Suprapubic skin (tissue), 4 donors: ENCODE measurements at regions not wholly inside any gene's neighbourhood (a gene's known extent, or its start where the extent isn't known, plus 50 kb on each side); places are given as distances from the start of the nearest gene placed in this dataset.

ENCODE experiments used
- DNase-seq, 2 donors: peaks; one replicate each; pipeline ENCODE4 v3.0.0-alpha.2; 2019; ENCODE audit warnings: low spot score in 2 of 2
- H3K27ac ChIP-seq: fragments of 200-600 bp; sonication (generic); one replicate; pipeline ENCODE4 v1.5.1; 2019
- H3K27me3 ChIP-seq: fragments of 200-600 bp; sonication (generic); one replicate; pipeline ENCODE4 v1.5.1; 2019
- H3K36me3 ChIP-seq: fragments of 200-600 bp; sonication (generic); one replicate; pipeline ENCODE4 v1.5.1; 2019
- H3K4me1 ChIP-seq: fragments of 200-600 bp; sonication (generic); one replicate; pipeline ENCODE4 v1.5.1; 2019
- H3K4me3 ChIP-seq: fragments of 200-600 bp; sonication (generic); one replicate; pipeline ENCODE4 v1.5.1; 2019; ENCODE audit warnings: mild to moderate bottlenecking
- H3K9me3 ChIP-seq: fragments of 200-600 bp; sonication (generic); one replicate; pipeline ENCODE4 v1.5.1; 2019
- EP300 ChIP-seq: sonication (generic); formaldehyde crosslinking; IDR thresholded peaks from one replicate; pipeline ENCODE4 v1.6.1; 2017; ENCODE audit warnings: antibody characterized with exemption
- POLR2A ChIP-seq, 2 donors: fragments of 450-650 bp; IDR thresholded peaks; one replicate each; pipeline ENCODE4 v1.6.1; 2017; ENCODE audit warnings: antibody characterized with exemption in 2 of 2, mild to moderate bottlenecking in 2 of 2, moderate library complexity in 2 of 2
- POLR2AphosphoS5 ChIP-seq, 3 donors: sonication (generic); formaldehyde crosslinking; IDR thresholded peaks; one replicate each; pipeline ENCODE4 v1.6.1; 2017; ENCODE audit warnings: antibody characterized with exemption in 3 of 3
- WGBS: methylation state at CpG from one replicate; pipeline ENCODE4 v1.1.5; 2018; 5-methylcytosine and 5-hydroxymethylcytosine counted together
- TF ChIP-seq, protein P1 (sequence below), 2 donors: fragments of 200-600 bp in 1 of 2; fragments of 450-650 bp in 1 of 2; sonication (generic) in 1 of 2; IDR thresholded peaks; one replicate each; pipeline ENCODE4 v1.5.1; 2016 to 2019; ENCODE audit warnings: antibody characterized with exemption in 2 of 2, mild to moderate bottlenecking in 1 of 2, moderate library complexity in 1 of 2

DNA sequence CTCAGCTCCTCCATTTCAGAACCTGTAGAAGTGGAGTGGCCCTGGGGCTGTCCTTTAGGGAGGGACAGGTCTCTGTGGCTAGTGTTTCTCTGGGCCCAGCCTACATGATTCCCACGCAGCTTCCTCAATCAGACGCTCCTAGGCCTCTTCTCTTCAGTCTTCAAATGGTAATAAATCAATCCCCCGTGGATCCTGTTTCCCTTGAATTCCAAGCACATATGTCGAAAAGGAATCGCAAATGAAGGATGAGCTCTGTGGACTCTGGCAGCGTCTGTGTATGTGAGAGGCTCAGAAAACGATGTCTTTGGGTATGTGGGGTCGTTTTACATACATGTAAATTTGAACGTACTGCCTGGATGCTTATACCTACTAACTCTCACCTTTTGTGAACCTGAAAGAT is 98.5 kb upstream of the ST8SIA3 start:
- 33% methylated on average over 9 of the region's 9 CpGs for WGBS
- no peak for TF ChIP-seq POLR2A (IDR thresholded peaks at IDR 0.05)
- TF ChIP-seq, protein P1, sequence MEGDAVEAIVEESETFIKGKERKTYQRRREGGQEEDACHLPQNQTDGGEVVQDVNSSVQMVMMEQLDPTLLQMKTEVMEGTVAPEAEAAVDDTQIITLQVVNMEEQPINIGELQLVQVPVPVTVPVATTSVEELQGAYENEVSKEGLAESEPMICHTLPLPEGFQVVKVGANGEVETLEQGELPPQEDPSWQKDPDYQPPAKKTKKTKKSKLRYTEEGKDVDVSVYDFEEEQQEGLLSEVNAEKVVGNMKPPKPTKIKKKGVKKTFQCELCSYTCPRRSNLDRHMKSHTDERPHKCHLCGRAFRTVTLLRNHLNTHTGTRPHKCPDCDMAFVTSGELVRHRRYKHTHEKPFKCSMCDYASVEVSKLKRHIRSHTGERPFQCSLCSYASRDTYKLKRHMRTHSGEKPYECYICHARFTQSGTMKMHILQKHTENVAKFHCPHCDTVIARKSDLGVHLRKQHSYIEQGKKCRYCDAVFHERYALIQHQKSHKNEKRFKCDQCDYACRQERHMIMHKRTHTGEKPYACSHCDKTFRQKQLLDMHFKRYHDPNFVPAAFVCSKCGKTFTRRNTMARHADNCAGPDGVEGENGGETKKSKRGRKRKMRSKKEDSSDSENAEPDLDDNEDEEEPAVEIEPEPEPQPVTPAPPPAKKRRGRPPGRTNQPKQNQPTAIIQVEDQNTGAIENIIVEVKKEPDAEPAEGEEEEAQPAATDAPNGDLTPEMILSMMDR (IDR thresholded peaks at IDR 0.05), result no peak
- TF ChIP-seq POLR2AphosphoS5 (IDR thresholded peaks at IDR 0.05), result no peak
- TF ChIP-seq EP300, result no peak
- H3K4me1 ChIP-seq, result no peaks in the 10 kb centered on the region

DNA sequence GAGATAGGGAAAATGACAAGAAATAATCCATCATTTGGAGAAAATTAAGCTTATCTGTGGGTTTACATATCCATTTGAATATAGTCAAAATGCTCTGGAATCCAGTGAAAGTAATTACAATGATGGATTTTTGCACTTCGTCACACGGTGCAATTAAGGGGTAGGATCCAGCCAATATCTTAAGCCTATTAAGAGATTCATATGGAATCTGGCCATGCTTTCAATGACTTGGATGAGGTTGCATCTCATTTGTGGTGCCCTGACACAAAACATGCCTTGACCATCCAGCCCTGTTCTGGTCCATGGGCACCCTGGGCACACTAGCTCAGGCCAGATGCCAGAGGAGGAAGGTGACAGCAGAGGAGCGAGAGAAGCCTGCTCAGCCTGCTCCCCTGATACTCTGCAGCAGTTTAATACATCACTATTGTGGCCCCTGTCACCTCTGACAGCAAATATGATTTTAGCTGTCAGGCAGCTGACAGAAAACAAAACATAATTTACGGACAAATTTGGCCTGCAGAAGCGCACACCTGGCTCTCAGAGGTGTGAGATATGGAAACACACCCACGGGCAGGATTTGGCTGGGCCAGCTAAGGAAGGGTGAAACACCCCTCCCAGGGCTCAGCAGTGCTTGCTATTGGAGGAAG is 94.1 kb upstream of the ST8SIA3 start:
- Histone ChIP-seq H3K36me3 (no peaks in the 10 kb centered on the region), H3K4me1 (no peaks in the 10 kb centered on the region), H3K9me3 (no peaks in the 10 kb centered on the region), H3K27me3 (no peaks in the 10 kb centered on the region), H3K4me3 (no peak overlapping the region), H3K27ac (no peak overlapping the region)
- WGBS, result 56% methylated on average over 6 of the region's 6 CpGs
- TF ChIP-seq EP300 (no peak), POLR2AphosphoS5 (IDR thresholded peaks at IDR 0.05) (no peak), POLR2A (IDR thresholded peaks at IDR 0.05) (no peak)
- TF ChIP-seq, protein P1 (IDR thresholded peaks at IDR 0.05), result no peak
- DNase-seq, result no peak

More for the DNA sequence above, 98.5 kb upstream of the ST8SIA3 start:
- no peak overlapping the region for H3K4me3 ChIP-seq
- no peak overlapping the region for H3K27ac ChIP-seq
- DNase-seq, result no peak
- H3K9me3 ChIP-seq, result no peaks in the 10 kb centered on the region
- H3K36me3 ChIP-seq, result no peaks in the 10 kb centered on the region
- H3K27me3 ChIP-seq, result no peaks in the 10 kb centered on the region

DNA sequence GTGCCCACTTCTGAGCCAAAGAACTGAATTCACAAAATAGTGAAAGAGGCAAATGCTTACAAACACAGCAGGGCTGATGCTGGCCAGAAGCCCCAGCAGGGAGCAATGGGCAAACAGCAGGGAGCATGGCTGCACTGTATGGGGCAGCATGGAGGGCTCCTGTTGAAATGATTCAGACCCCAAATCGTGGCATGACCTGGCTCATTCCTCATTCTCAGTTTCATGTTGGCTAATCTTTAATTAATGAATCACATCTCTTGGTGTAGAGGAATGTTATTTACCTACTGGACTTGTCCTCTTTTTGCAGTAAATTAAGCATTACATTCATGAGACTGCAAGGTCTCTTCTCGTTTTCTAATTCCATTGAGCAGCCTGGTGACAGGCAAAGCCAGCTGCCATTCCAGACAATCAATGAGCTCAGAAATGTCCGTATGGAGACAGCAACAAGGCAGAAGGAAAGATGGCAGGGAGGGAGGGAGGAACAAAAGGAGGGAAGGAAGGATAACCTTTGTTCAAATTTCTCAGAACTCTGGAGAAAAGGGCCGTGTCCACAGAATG is 84.9 kb upstream of the ST8SIA3 start:
- WGBS, result 56% methylated on average over 4 of the region's 4 CpGs
- peaks cover 3% of the 10 kb centered on the region for H3K9me3 ChIP-seq
- H3K36me3 ChIP-seq, result no peaks in the 10 kb centered on the region
- no peak for DNase-seq
- no peak overlapping the region for H3K4me3 ChIP-seq
- no peaks in the 10 kb centered on the region for H3K27me3 ChIP-seq
- no peak overlapping the region for H3K27ac ChIP-seq
- no peaks in the 10 kb centered on the region for H3K4me1 ChIP-seq
- TF ChIP-seq POLR2AphosphoS5 (IDR thresholded peaks at IDR 0.05) (no peak), POLR2A (IDR thresholded peaks at IDR 0.05) (no peak), EP300 (no peak)
- TF ChIP-seq, protein P1 (IDR thresholded peaks at IDR 0.05), result no peak

DNA sequence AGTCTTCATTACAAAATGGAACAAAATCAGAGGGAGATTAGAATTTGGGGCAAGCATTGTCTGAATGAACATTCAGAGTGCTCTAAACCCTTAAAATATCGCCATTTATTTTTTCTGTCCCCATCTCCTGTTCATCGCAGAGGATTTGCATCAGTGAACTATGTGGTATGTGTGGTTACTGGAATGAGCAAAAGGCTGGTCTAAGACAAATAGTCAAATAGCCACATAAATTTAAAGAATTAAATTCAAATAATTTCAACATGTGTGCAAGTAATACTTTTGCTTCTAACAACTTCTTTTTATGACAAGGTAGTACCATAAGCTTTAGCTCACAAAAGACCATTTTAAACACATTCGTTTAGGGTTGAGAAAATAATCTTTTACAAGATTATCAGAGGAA is 82.6 kb upstream of the ST8SIA3 start:
- H3K36me3 ChIP-seq, result no peaks in the 10 kb centered on the region
- WGBS, result 88% methylated on average over 3 of the region's 3 CpGs
- no peaks in the 10 kb centered on the region for H3K27me3 ChIP-seq
- no peak overlapping the region for H3K27ac ChIP-seq
- no peak overlapping the region for H3K4me3 ChIP-seq
- DNase-seq, result no peak
- TF ChIP-seq EP300 (no peak), POLR2AphosphoS5 (IDR thresholded peaks at IDR 0.05) (no peak), POLR2A (IDR thresholded peaks at IDR 0.05) (no peak)
- TF ChIP-seq, protein P1 (IDR thresholded peaks at IDR 0.05), result no peak
- H3K9me3 ChIP-seq, result peaks cover 3% of the 10 kb centered on the region
- H3K4me1 ChIP-seq, result no peaks in the 10 kb centered on the region

DNA sequence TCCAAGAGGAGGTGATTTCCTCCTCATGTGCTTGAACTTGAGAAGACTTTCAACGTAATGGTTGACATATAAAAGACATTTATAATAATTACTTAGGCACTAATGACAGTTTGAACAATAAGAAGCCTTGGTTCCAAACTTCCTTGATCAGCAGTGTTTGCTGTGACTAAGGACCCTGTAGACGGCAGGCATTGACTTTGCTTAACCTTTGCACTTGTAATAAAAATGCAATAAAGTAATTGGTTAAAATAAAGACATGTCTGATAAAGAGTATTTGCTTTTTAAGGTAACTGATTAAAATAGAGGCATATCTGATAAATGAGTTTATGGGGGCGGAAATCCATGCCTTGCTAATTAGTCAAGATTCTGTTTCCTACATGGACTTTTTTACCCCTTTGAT is 82.2 kb upstream of the ST8SIA3 start:
- Histone ChIP-seq H3K36me3 (no peaks in the 10 kb centered on the region), H3K4me1 (no peaks in the 10 kb centered on the region), H3K27me3 (no peaks in the 10 kb centered on the region), H3K4me3 (no peak overlapping the region), H3K9me3 (peaks cover 3% of the 10 kb centered on the region), H3K27ac (no peak overlapping the region)
- DNase-seq, result no peak
- TF ChIP-seq EP300, result no peak
- no peak for TF ChIP-seq POLR2AphosphoS5 (IDR thresholded peaks at IDR 0.05)
- no peak for TF ChIP-seq POLR2A (IDR thresholded peaks at IDR 0.05)
- TF ChIP-seq, protein P1 (IDR thresholded peaks at IDR 0.05), result no peak
- 76% methylated on average over 3 of the region's 3 CpGs for WGBS
